GM18858 (cell line): ENCODE measurements at regions not wholly inside any gene's neighbourhood (a gene's known extent, or its start where the extent isn't known, plus 50 kb on each side); places are given as distances from the start of the nearest gene placed in this dataset.
"Not testable (repeated sequence)": the region's sequence is repeated elsewhere in the genome, so short reads cannot be mapped to it uniquely, and the experiment has no call there.

Experiments used
- ATAC-seq: cut with Tn5 transposase; IDR thresholded peaks from one replicate; pipeline ENCODE4 v1.9.1; 2021; ENCODE audit not compliant: unreplicated experiment

- no peak for ATAC-seq
Observed at GRCh38 chrX:128992107-128992971, 531.0 kb downstream of the SMARCA1 start.

GRCh38 chrX:128975745-128976144 lies 547.5 kb downstream of the SMARCA1 start:
- ATAC-seq, result peak; percentile 62

- no peak for ATAC-seq
Observed at GRCh38 chrX:128973033-128973432, 550.3 kb downstream of the SMARCA1 start.

- ATAC-seq, result no peak
Observed at GRCh38 chrX:128961290-128961689, 562.0 kb downstream of the SMARCA1 start.

- not testable (repeated sequence) for ATAC-seq
Observed at GRCh38 chrX:128954697-128955096, 568.6 kb downstream of the SMARCA1 start.

- ATAC-seq, result no peak
Observed at GRCh38 chrX:128931071-128931470, 592.2 kb downstream of the SMARCA1 start.

GRCh38 chrX:128929271-128930057 lies 593.8 kb downstream of the SMARCA1 start:
- no peak for ATAC-seq

- ATAC-seq, result no peak
Observed at GRCh38 chrX:128928636-128929035, 594.7 kb downstream of the SMARCA1 start.

GRCh38 chrX:128927363-128927762 lies 595.9 kb downstream of the SMARCA1 start:
- no peak for ATAC-seq

GRCh38 chrX:128906753-128907152 lies 616.5 kb downstream of the SMARCA1 start:
- no peak for ATAC-seq

- no peak for ATAC-seq
Observed at GRCh38 chrX:128901018-128901417, 622.3 kb downstream of the SMARCA1 start.

- no peak for ATAC-seq
Observed at GRCh38 chrX:128897621-128898020, 625.7 kb downstream of the SMARCA1 start.

- ATAC-seq, result no peak
Observed at GRCh38 chrX:128891554-128891953, 631.7 kb downstream of the SMARCA1 start.

- no peak for ATAC-seq
Observed at GRCh38 chrX:128884430-128884829, 638.9 kb downstream of the SMARCA1 start.

- no peak for ATAC-seq
Observed at GRCh38 chrX:128883650-128884049, 639.6 kb downstream of the SMARCA1 start.

GRCh38 chrX:128870361-128870760 lies 652.9 kb downstream of the SMARCA1 start:
- no peak for ATAC-seq

- ATAC-seq, result no peak
Observed at GRCh38 chrX:128862557-128862956, 660.7 kb downstream of the SMARCA1 start.

GRCh38 chrX:128848374-128848773 lies 674.9 kb downstream of the SMARCA1 start:
- ATAC-seq, result no peak

GRCh38 chrX:128846385-128846784 lies 676.9 kb downstream of the SMARCA1 start:
- ATAC-seq, result no peak

- ATAC-seq, result no peak
Observed at GRCh38 chrX:128818690-128819089, 704.6 kb downstream of the SMARCA1 start.

- no peak for ATAC-seq
Observed at GRCh38 chrX:128816919-128817318, 706.4 kb downstream of the SMARCA1 start.

- ATAC-seq, result no peak
Observed at GRCh38 chrX:128807367-128807766, 715.9 kb downstream of the SMARCA1 start.
